ENCODE measurements at regions not wholly inside any gene's neighbourhood (a gene's known extent, or its start where the extent isn't known, plus 50 kb on each side); places are given as distances from the start of the nearest gene placed in this dataset.

DNA sequence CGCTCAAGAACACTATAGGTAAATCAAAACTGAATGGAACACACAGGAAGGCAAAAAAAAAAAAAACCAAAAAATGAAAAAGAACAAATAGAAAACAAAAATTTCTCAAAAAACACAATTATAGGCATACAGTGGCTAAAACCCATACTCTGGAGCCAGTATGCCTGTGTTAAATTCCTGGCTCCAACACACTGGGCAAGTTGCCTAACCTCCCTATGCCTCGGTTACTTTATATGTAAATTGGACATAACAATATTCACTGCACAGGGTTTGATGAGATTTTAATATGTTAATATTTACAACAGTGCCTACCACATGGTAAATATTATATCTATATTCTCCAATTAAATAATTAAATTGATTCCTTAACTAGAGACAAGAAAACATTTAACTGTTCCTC, 217.1 kb downstream of the HTR7 start:
- TF ChIP-seq POLR2A (IDR thresholded peaks at IDR 0.05) (no peak), POLR2AphosphoS5 (IDR thresholded peaks at IDR 0.05; ENCODE audit: insufficient read depth in 1 of 2, low read depth in 1 of 2) (no peak)
- TF ChIP-seq, protein P1, sequence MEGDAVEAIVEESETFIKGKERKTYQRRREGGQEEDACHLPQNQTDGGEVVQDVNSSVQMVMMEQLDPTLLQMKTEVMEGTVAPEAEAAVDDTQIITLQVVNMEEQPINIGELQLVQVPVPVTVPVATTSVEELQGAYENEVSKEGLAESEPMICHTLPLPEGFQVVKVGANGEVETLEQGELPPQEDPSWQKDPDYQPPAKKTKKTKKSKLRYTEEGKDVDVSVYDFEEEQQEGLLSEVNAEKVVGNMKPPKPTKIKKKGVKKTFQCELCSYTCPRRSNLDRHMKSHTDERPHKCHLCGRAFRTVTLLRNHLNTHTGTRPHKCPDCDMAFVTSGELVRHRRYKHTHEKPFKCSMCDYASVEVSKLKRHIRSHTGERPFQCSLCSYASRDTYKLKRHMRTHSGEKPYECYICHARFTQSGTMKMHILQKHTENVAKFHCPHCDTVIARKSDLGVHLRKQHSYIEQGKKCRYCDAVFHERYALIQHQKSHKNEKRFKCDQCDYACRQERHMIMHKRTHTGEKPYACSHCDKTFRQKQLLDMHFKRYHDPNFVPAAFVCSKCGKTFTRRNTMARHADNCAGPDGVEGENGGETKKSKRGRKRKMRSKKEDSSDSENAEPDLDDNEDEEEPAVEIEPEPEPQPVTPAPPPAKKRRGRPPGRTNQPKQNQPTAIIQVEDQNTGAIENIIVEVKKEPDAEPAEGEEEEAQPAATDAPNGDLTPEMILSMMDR (IDR thresholded peaks at IDR 0.05), result no peak

All from vagina (tissue), 2 donors.